ENCODE measurements at regions not wholly inside any gene's neighbourhood (a gene's known extent, or its start where the extent isn't known, plus 50 kb on each side); places are given as distances from the start of the nearest gene placed in this dataset.

- TF ChIP-seq CTCF (IDR thresholded peaks at IDR 0.05) = no peak
Observed at GRCh38 chr5:24765219-24765618, 120.4 kb upstream of the CDH10 start.

GRCh38 chr5:24750355-24750754 lies 105.6 kb upstream of the CDH10 start:
- TF ChIP-seq CTCF (IDR thresholded peaks at IDR 0.05) = no peak

- TF ChIP-seq CTCF (IDR thresholded peaks at IDR 0.05) = no peak
Observed at GRCh38 chr5:24749701-24750100, 104.9 kb upstream of the CDH10 start.

GRCh38 chr5:24747327-24747726 lies 102.5 kb upstream of the CDH10 start:
- no peak for TF ChIP-seq CTCF (IDR thresholded peaks at IDR 0.05)

- TF ChIP-seq CTCF (IDR thresholded peaks at IDR 0.05) = no peak
Observed at GRCh38 chr5:24742334-24742733, 97.6 kb upstream of the CDH10 start.

- no peak for TF ChIP-seq CTCF (IDR thresholded peaks at IDR 0.05)
Observed at GRCh38 chr5:24737163-24737562, 92.4 kb upstream of the CDH10 start.

- no peak for TF ChIP-seq CTCF (IDR thresholded peaks at IDR 0.05)
Observed at GRCh38 chr5:24735284-24735683, 90.5 kb upstream of the CDH10 start.

GRCh38 chr5:24732184-24732583 lies 87.4 kb upstream of the CDH10 start:
- no peak for TF ChIP-seq CTCF (IDR thresholded peaks at IDR 0.05)

Data from LNCAP (cell line).